SK-N-SH treated with all-trans-retinoic acid at 6 μM for 48 hours (cell line): ENCODE measurements at regions not wholly inside any gene's neighbourhood (a gene's known extent, or its start where the extent isn't known, plus 50 kb on each side); places are given as distances from the start of the nearest gene placed in this dataset.

Experiments
- ATAC-seq: fragments of 200-7000 bp; cut with Tn5 transposase; 3 replicates; pipeline ENCODE4 v1.9.1; 2020; ENCODE audit warnings: mild to moderate bottlenecking, moderate library complexity
- BACH2 ChIP-seq: fragments of 250-450 bp; sonication (Bioruptor Pico); IDR thresholded peaks from 2 replicates; pipeline ENCODE4 v1.9.0; 2021; ENCODE audit warnings: mild to moderate bottlenecking, borderline replicate concordance
- CREB5 ChIP-seq: fragments of 250-450 bp; sonication (Bioruptor Pico); IDR thresholded peaks from 2 replicates; pipeline ENCODE4 v1.5.1; 2020; ENCODE audit warnings: low read depth, mild to moderate bottlenecking, moderate library complexity
- CSDC2 ChIP-seq: fragments of 250-450 bp; sonication (Bioruptor Pico); IDR thresholded peaks from 2 replicates; pipeline ENCODE4 v1.5.0; 2020; ENCODE audit warnings: mild to moderate bottlenecking, moderate library complexity
- GLIS3 ChIP-seq: fragments of 250-450 bp; sonication (Bioruptor Pico); IDR thresholded peaks from 2 replicates; pipeline ENCODE4 v1.5.0; 2020; ENCODE audit warnings: mild to moderate bottlenecking, moderate library complexity
- ISL1 ChIP-seq: fragments of 250-450 bp; sonication (Bioruptor Pico); IDR thresholded peaks from 2 replicates; pipeline ENCODE4 v2.1.2; 2022; ENCODE audit warnings: mild to moderate bottlenecking, moderate library complexity
- OSR1 ChIP-seq: fragments of 250-450 bp; sonication (Bioruptor Pico); IDR thresholded peaks from 2 replicates; pipeline ENCODE4 v1.8.0; 2022; ENCODE audit warnings: moderate library complexity, mild to moderate bottlenecking, inconsistent platforms
- PATZ1 ChIP-seq: fragments of 250-450 bp; sonication (Bioruptor Pico); IDR thresholded peaks from 2 replicates; pipeline ENCODE4 v1.8.0; 2020; ENCODE audit warnings: mild to moderate bottlenecking, moderate library complexity, borderline replicate concordance
- POU6F1 ChIP-seq: fragments of 250-450 bp; sonication (Bioruptor Pico); IDR thresholded peaks from 2 replicates; pipeline ENCODE4 v1.8.0; 2021; ENCODE audit warnings: low read depth, mild to moderate bottlenecking, moderate library complexity, borderline replicate concordance
- PPARA ChIP-seq: fragments of 250-450 bp; sonication (Bioruptor Pico); IDR thresholded peaks from 2 replicates; pipeline ENCODE4 v1.5.0; 2020; ENCODE audit warnings: mild to moderate bottlenecking, borderline replicate concordance
- RARB ChIP-seq: fragments of 250-450 bp; sonication (Bioruptor Pico); IDR thresholded peaks from 2 replicates; pipeline ENCODE4 v1.8.0; 2021; ENCODE audit warnings: mild to moderate bottlenecking, moderate library complexity
- SNAI2 ChIP-seq: fragments of 250-450 bp; sonication (Bioruptor Pico); IDR thresholded peaks from 2 replicates; pipeline ENCODE4 v1.5.0; 2020; ENCODE audit warnings: mild to moderate bottlenecking, moderate library complexity
- TCF4 ChIP-seq: fragments of 250-450 bp; sonication (Bioruptor Pico); IDR thresholded peaks from 2 replicates; pipeline ENCODE4 v1.8.0; 2021; ENCODE audit warnings: mild to moderate bottlenecking, moderate library complexity, borderline replicate concordance
- TOX ChIP-seq: fragments of 250-450 bp; sonication (Bioruptor Pico); IDR thresholded peaks from 2 replicates; pipeline ENCODE4 v1.8.0; 2021; ENCODE audit warnings: mild to moderate bottlenecking, moderate library complexity, borderline replicate concordance
- TSHZ2 ChIP-seq: fragments of 250-450 bp; sonication (Bioruptor Pico); IDR thresholded peaks from 2 replicates; pipeline ENCODE4 v1.5.0; 2020; ENCODE audit warnings: mild to moderate bottlenecking, moderate library complexity
- ZC3H10 ChIP-seq: fragments of 250-450 bp; sonication (Bioruptor Pico); IDR thresholded peaks from 2 replicates; pipeline ENCODE4 v1.5.1; 2021; ENCODE audit warnings: mild to moderate bottlenecking, moderate library complexity
- ZFP3 ChIP-seq: fragments of 250-450 bp; sonication (Bioruptor Pico); IDR thresholded peaks from 2 replicates; pipeline ENCODE4 v1.5.0; 2020; ENCODE audit warnings: mild to moderate bottlenecking, moderate library complexity
- ZFP30 ChIP-seq: fragments of 450-650 bp; formaldehyde crosslinking; IDR thresholded peaks from 2 replicates; pipeline ENCODE4 v1.5.0; 2022; ENCODE audit warnings: mild to moderate bottlenecking, moderate library complexity
- ZNF565 ChIP-seq: fragments of 450-650 bp; formaldehyde crosslinking; conservative IDR thresholded peaks from 2 replicates; pipeline ENCODE4 v1.5.0; 2020; ENCODE audit warnings: low read depth, mild to moderate bottlenecking, moderate library complexity
- ZNF70 ChIP-seq: fragments of 450-650 bp; formaldehyde crosslinking; IDR thresholded peaks from 2 replicates; pipeline ENCODE4 v1.5.0; 2020; ENCODE audit warnings: mild to moderate bottlenecking, moderate library complexity

- ATAC-seq, result no peak
- TF ChIP-seq TOX (CRISPR knock-in tag) (no peak), PATZ1 (CRISPR knock-in tag) (no peak), GLIS3 (CRISPR knock-in tag) (no peak)
These were observed 449.4 kb upstream of the HS6ST1 start for GRCh38 chr2:128768041-128768440.

- no peak for ATAC-seq
- TF ChIP-seq RARB (CRISPR knock-in tag) (no peak), TCF4 (no peak), ZNF565 (CRISPR knock-in tag) (no peak)
These were observed 450.9 kb upstream of the HS6ST1 start for GRCh38 chr2:128769457-128770142.

GRCh38 chr2:128770143-128771085 lies 451.7 kb upstream of the HS6ST1 start:
- no peak for ATAC-seq
- no peak for TF ChIP-seq TSHZ2
- no peak for TF ChIP-seq PPARA (CRISPR knock-in tag)
- TF ChIP-seq ZC3H10 (CRISPR knock-in tag), result no peak
- no peak for TF ChIP-seq ZNF565 (CRISPR knock-in tag)
- TF ChIP-seq ZNF70 (CRISPR knock-in tag), result no peak
- no peak for TF ChIP-seq ISL1 (CRISPR knock-in tag)
- TF ChIP-seq OSR1 (CRISPR knock-in tag), result no peak

- ATAC-seq, result no peak
- TF ChIP-seq TSHZ2 (no peak), ISL1 (CRISPR knock-in tag) (no peak), POU6F1 (CRISPR knock-in tag) (no peak), GLIS3 (CRISPR knock-in tag) (no peak), ZNF565 (CRISPR knock-in tag) (no peak), OSR1 (CRISPR knock-in tag) (no peak), CSDC2 (CRISPR knock-in tag) (no peak), PPARA (CRISPR knock-in tag) (no peak), ZFP30 (no peak), PATZ1 (CRISPR knock-in tag) (no peak), ZFP3 (CRISPR knock-in tag) (no peak), ZC3H10 (CRISPR knock-in tag) (no peak), ZNF70 (CRISPR knock-in tag) (no peak), SNAI2 (no peak), CREB5 (no peak), BACH2 (CRISPR knock-in tag) (no peak)
These were observed 452.7 kb upstream of the HS6ST1 start for GRCh38 chr2:128771401-128771800.
